ENCODE measurements at regions not wholly inside any gene's neighbourhood (a gene's known extent, or its start where the extent isn't known, plus 50 kb on each side); places are given as distances from the start of the nearest gene placed in this dataset.

DNA sequence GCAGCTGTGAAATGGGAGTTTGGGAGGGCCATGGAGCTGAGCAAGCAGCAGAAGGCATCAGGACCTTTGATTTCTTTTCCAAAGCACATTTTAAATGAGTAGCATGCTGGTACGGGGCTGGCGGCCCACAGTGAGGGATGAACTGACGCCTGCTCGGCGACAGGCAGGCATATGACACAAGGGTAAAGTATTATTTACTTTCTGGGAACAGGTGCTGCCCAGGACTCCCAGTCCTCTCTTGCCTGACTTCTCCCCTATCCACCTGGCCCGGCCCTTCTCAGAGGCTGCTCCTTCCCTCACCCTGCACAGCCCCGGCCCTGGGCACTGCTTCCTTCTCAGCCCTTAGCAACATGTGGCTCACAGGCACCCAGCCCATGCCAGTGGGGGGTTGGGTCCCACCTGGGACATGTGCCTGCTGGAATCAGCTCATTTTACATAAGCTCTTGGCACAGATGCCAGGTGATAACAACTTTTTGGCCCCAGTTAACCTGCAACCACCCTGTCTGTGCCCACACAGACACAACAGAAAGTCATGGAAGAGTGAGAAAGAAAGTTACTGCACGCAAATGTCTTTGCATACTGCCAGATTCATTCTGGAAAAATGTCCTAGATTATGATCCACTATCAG lies 112.3 kb upstream of the GADD45A start:
- TF ChIP-seq, protein P1, sequence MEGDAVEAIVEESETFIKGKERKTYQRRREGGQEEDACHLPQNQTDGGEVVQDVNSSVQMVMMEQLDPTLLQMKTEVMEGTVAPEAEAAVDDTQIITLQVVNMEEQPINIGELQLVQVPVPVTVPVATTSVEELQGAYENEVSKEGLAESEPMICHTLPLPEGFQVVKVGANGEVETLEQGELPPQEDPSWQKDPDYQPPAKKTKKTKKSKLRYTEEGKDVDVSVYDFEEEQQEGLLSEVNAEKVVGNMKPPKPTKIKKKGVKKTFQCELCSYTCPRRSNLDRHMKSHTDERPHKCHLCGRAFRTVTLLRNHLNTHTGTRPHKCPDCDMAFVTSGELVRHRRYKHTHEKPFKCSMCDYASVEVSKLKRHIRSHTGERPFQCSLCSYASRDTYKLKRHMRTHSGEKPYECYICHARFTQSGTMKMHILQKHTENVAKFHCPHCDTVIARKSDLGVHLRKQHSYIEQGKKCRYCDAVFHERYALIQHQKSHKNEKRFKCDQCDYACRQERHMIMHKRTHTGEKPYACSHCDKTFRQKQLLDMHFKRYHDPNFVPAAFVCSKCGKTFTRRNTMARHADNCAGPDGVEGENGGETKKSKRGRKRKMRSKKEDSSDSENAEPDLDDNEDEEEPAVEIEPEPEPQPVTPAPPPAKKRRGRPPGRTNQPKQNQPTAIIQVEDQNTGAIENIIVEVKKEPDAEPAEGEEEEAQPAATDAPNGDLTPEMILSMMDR (IDR thresholded peaks at IDR 0.05 in 2 of 3, conservative IDR thresholded peaks at IDR 0.05 in 1 of 3; ENCODE audit: borderline replicate concordance in 1 of 3, insufficient read depth in 1 of 3, low read depth in 2 of 3, low read length in 2 of 3) = no peak
- TF ChIP-seq RAD21 (IDR thresholded peaks at IDR 0.05; ENCODE audit: low read depth) = no peak
- TF ChIP-seq ELF1 (IDR thresholded peaks at IDR 0.05; ENCODE audit: borderline replicate concordance, low read depth) = no peak
- no peak for TF ChIP-seq EZH2 (IDR thresholded peaks at IDR 0.05)
- no peak for TF ChIP-seq EGR1 (IDR thresholded peaks at IDR 0.05; ENCODE audit: low read depth)
- no peak for TF ChIP-seq SP1 (IDR thresholded peaks at IDR 0.05; ENCODE audit: low read depth)
- no peak for TF ChIP-seq POLR2A (IDR thresholded peaks at IDR 0.05; ENCODE audit: borderline replicate concordance, extremely low read depth, insufficient read depth, insufficient read length)
- TF ChIP-seq ZFX (IDR thresholded peaks at IDR 0.05) = no peak
- TF ChIP-seq EZH2phosphoT487 (IDR thresholded peaks at IDR 0.05; ENCODE audit: borderline replicate concordance) = no peak
